HepG2 (cell line): ENCODE measurements at regions not wholly inside any gene's neighbourhood (a gene's known extent, or its start where the extent isn't known, plus 50 kb on each side); places are given as distances from the start of the nearest gene placed in this dataset.

ENCODE experiments used
- ATAC-seq: fragments of 200-7000 bp; cut with Tn5 transposase; 3 replicates; pipeline ENCODE4 v1.9.1; 2020; ENCODE audit warnings: mild to moderate bottlenecking, moderate library complexity
- BruUV-seq: library from RNA; stranded (reverse); fragments of 400-500 nt; replicated peaks from 2 replicates; lab custom pipeline; 2021; lab: Mats Ljungman, UMichigan
- CTCF ChIA-PET: fragments of 300-600 bp; formaldehyde crosslinking; extraction: SDS; loops from one replicate; lab custom pipeline; 2021; ENCODE audit warnings: low total read pairs, inconsistent platforms, low intra/inter-chr PET ratio; lab: Yijun Ruan, JAX
- POLR2A ChIA-PET: fragments of 350-600 bp; sonication (Branson Sonifier 250); formaldehyde crosslinking; loops from one replicate; lab custom pipeline; 2020; ENCODE audit warnings: antibody characterized with exemption, inconsistent platforms; lab: Yijun Ruan, JAX
- DNase-seq: peaks from one replicate; pipeline ENCODE4 v3.0.0-alpha.2; 2015; ENCODE audit warnings: low spot score
- FAIRE-seq: peaks from 3 replicates; lab custom pipeline; 2011; peaks lifted over from hg19 to GRCh38; lab: Jason Lieb, UNC
- H2AFZ ChIP-seq: one replicate; pipeline ENCODE4 v1.6.1; 2011; ENCODE audit warnings: low read length, inconsistent platforms
- H3K27ac ChIP-seq: fragments of 300-600 bp; 3 replicates; pipeline ENCODE4 v1.8.0; 2011; ENCODE audit warnings: mixed run types, mild to moderate bottlenecking, mixed read lengths, low read length, inconsistent platforms; ENCODE audit not compliant: insufficient read depth; ENCODE audit errors: extremely low read length
- H3K27me3 ChIP-seq, 2 experiments: fragments of 200-600 bp in 1 of 2; 2 replicates in 1 of 2; 3 replicates in 1 of 2; pipeline versions ENCODE4 v1.6.0 to v1.8.0; 2011; ENCODE audit warnings: low read length in 2 of 2, mild to moderate bottlenecking in 2 of 2, moderate library complexity in 2 of 2, inconsistent platforms in 1 of 2; ENCODE audit not compliant: insufficient read depth in 2 of 2, control insufficient read depth in 1 of 2
- H3K36me3 ChIP-seq, 2 experiments: fragments of 200-600 bp in 1 of 2; replicated peaks in 1 of 2; 2 replicates in 1 of 2; 3 replicates in 1 of 2; pipeline versions ENCODE4 v1.5.1 to v1.8.0; 2011; ENCODE audit warnings: low read length in 2 of 2, inconsistent platforms in 1 of 2; ENCODE audit not compliant: insufficient read depth in 2 of 2, control insufficient read depth in 1 of 2
- H3K4me1 ChIP-seq: 2 replicates; pipeline ENCODE4 v1.5.1; 2012; ENCODE audit warnings: low read length, inconsistent platforms; ENCODE audit not compliant: insufficient read depth
- H3K4me2 ChIP-seq: 2 replicates; pipeline ENCODE4 v1.6.0; 2011; ENCODE audit warnings: low read depth, low read length, inconsistent platforms
- H3K4me3 ChIP-seq, 3 experiments: fragments of 200-600 bp in 1 of 3; sonication (generic), shearing (Covaris generic) in 1 of 3; replicated peaks in 1 of 3; 2 replicates each; pipeline ENCODE4 v1.5.1; 2011 to 2016; ENCODE audit warnings: low read length in 3 of 3, inconsistent platforms in 2 of 3, low read depth in 2 of 3, mild to moderate bottlenecking in 2 of 3, control low read depth in 1 of 3, mixed read lengths in 1 of 3; ENCODE audit not compliant: insufficient read depth in 1 of 3
- H3K79me2 ChIP-seq: one replicate; pipeline ENCODE4 v1.6.1; 2011; ENCODE audit warnings: low read length, inconsistent platforms; ENCODE audit not compliant: insufficient read depth
- H3K9ac ChIP-seq: 2 replicates; pipeline ENCODE4 v1.6.0; 2011; ENCODE audit warnings: mild to moderate bottlenecking, low read depth, low read length, inconsistent platforms; ENCODE audit not compliant: insufficient read depth
- H3K9me3 ChIP-seq: 2 replicates; pipeline ENCODE4 v1.5.1; 2012; ENCODE audit warnings: mild to moderate bottlenecking, low read length
- H4K20me1 ChIP-seq: 2 replicates; pipeline ENCODE4 v1.6.0; 2011; ENCODE audit warnings: inconsistent platforms, mild to moderate bottlenecking, low read length, moderate library complexity; ENCODE audit not compliant: insufficient read depth
- CREB1 ChIP-seq, 2 experiments: fragments of 450-650 bp in 1 of 2; IDR thresholded peaks; 2 replicates each; pipeline ENCODE4 v1.6.1; 2016 to 2017; ENCODE audit warnings: control low read depth in 1 of 2, mild to moderate bottlenecking in 1 of 2, missing compliant biosample characterization in 1 of 2, missing genetic modification characterization in 1 of 2
- ELF4 ChIP-seq: sonication (generic); formaldehyde crosslinking; IDR thresholded peaks from 2 replicates; pipeline ENCODE4 v1.5.0; 2020; ENCODE audit warnings: missing genetic modification reagents, mild to moderate bottlenecking, moderate library complexity, borderline replicate concordance
- RFXAP ChIP-seq: sonication (generic); formaldehyde crosslinking; IDR thresholded peaks from 2 replicates; pipeline ENCODE4 v1.4.0; 2020; ENCODE audit warnings: missing genetic modification reagents, borderline replicate concordance
- ZNF550 ChIP-seq: sonication (generic); formaldehyde crosslinking; IDR thresholded peaks from 2 replicates; pipeline ENCODE4 v1.4.0; 2020; ENCODE audit warnings: mild to moderate bottlenecking, missing genetic modification reagents, borderline replicate concordance
- WGBS: methylation state at CpG from one replicate; pipeline ENCODE4 v1.1.6; 2017; ENCODE audit warnings: low lambda C conversion rate; 5-methylcytosine and 5-hydroxymethylcytosine counted together
- in situ Hi-C: cut with HindIII; loops from 2 replicates; pipeline ENCODE4 v1.10.0; 2017; ENCODE audit warnings: low pct_unique_long_range_greater_than_20kb; ENCODE audit not compliant: extremely low pct_ligation_motif_present
- intact Hi-C: fragments of 100-400 bp; cut with micrococcal nuclease; formaldehyde crosslinking; loops from one replicate; pipeline ENCODE4 v1.10.0; 2022; ENCODE audit not compliant: unreplicated experiment
- TF ChIP-seq, protein P1 (sequence below): sonication (generic); formaldehyde crosslinking; IDR thresholded peaks from 2 replicates; pipeline ENCODE4 v1.5.0; 2020; ENCODE audit warnings: mild to moderate bottlenecking, missing genetic modification reagents, borderline replicate concordance
- TF ChIP-seq, protein P2 (sequence below): IDR thresholded peaks from 2 replicates; pipeline ENCODE4 v1.6.1; 2016
- TF ChIP-seq, protein P3 (sequence below): sonication (generic); formaldehyde crosslinking; conservative IDR thresholded peaks from 2 replicates; pipeline ENCODE4 v1.5.0; 2020; ENCODE audit warnings: missing genetic modification reagents

DNA sequence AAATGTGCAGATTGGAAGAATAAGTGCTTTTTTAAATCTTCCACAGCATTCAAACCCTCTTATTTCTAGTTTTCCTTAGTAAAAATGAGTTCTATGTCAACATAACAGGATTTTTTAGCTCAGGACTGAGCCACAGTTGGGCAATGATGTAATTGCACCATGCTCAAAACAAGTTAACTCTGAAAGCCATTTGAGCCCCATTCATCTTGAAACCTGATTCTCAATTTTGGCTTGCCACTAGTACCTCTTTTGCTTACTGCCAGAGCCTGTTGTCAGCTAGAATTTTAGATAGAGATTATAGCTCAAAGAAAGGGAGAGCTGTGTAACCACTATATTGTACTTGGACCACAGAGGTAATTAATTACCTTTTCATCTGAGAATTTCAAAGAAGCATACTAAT, 1028.5 kb upstream of the PHF14 start (continued):
- TF ChIP-seq, protein P1, sequence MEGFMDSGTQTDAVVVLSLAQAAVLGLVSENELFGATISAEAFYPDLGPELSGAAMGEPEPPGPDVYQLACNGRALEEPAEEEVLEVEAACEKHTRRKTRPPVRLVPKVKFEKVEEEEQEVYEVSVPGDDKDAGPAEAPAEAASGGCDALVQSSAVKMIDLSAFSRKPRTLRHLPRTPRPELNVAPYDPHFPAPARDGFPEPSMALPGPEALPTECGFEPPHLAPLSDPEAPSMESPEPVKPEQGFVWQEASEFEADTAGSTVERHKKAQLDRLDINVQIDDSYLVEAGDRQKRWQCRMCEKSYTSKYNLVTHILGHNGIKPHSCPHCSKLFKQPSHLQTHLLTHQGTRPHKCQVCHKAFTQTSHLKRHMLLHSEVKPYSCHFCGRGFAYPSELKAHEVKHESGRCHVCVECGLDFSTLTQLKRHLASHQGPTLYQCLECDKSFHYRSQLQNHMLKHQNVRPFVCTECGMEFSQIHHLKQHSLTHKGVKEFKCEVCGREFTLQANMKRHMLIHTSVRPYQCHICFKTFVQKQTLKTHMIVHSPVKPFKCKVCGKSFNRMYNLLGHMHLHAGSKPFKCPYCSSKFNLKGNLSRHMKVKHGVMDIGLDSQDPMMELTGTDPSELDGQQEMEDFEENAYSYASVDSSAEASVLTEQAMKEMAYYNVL: no peak
- no peak for TF ChIP-seq RFXAP (CRISPR knock-in tag)
- TF ChIP-seq, protein P2, sequence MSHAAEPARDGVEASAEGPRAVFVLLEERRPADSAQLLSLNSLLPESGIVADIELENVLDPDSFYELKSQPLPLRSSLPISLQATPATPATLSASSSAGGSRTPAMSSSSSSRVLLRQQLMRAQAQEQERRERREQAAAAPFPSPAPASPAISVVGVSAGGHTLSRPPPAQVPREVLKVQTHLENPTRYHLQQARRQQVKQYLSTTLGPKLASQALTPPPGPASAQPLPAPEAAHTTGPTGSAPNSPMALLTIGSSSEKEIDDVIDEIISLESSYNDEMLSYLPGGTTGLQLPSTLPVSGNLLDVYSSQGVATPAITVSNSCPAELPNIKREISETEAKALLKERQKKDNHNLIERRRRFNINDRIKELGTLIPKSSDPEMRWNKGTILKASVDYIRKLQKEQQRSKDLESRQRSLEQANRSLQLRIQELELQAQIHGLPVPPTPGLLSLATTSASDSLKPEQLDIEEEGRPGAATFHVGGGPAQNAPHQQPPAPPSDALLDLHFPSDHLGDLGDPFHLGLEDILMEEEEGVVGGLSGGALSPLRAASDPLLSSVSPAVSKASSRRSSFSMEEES (CRISPR knock-in tag): no peak
- TF ChIP-seq ELF4 (CRISPR knock-in tag): no peak
- TF ChIP-seq ZNF550 (CRISPR knock-in tag): no peak
- TF ChIP-seq, all 625 proteins: peak for 0

DNA sequence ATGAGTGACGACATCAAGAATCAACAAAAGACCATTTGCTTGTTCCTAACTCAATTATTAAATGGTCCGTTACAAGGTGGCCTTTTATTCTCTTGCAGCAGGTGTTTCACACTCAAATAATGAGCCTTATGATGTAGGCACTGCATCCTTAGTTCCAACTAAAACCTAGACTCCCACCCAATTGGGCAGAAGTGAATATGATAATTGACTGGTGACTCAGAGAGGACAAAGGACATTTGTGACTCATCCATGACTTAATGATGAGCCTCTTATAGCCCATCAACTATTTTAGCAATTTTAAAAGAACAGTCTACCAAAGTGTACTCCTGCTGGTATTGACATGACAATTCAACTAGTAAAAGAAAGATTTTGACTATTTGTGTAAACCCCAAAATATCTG, 1027.8 kb upstream of the PHF14 start:
- WGBS: 0% methylated on average over 2 of the region's 2 CpGs
- Histone ChIP-seq H2AFZ (no peak overlapping the region), H3K4me1 (no peaks in the 10 kb centered on the region), H3K9ac (no peak overlapping the region), H3K4me3 (no peak overlapping the region), H3K79me2 (no peaks in the 10 kb centered on the region), H3K27ac (no peak overlapping the region), H4K20me1 (no peaks in the 10 kb centered on the region), H3K36me3 (no peaks in the 10 kb centered on the region), H3K27me3 (no peaks in the 10 kb centered on the region), H3K9me3 (peaks cover 63% of the 10 kb centered on the region), H3K4me2 (no peak overlapping the region)
- ATAC-seq: no peak
- ChIA-PET POLR2A (no interaction called here), CTCF (no interaction called here)
- no TSS peak for BruUV-seq
- TF ChIP-seq, protein P3, sequence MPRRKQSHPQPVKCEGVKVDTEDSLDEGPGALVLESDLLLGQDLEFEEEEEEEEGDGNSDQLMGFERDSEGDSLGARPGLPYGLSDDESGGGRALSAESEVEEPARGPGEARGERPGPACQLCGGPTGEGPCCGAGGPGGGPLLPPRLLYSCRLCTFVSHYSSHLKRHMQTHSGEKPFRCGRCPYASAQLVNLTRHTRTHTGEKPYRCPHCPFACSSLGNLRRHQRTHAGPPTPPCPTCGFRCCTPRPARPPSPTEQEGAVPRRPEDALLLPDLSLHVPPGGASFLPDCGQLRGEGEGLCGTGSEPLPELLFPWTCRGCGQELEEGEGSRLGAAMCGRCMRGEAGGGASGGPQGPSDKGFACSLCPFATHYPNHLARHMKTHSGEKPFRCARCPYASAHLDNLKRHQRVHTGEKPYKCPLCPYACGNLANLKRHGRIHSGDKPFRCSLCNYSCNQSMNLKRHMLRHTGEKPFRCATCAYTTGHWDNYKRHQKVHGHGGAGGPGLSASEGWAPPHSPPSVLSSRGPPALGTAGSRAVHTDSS (CRISPR knock-in tag): no peak
- 0 out of 2 replicates have a peak, but pooled peaks have one; percentile 22 for TF ChIP-seq CREB1 (IDR thresholded peaks at IDR 0.05)
- TF ChIP-seq CREB1 (CRISPR knock-in tag; IDR thresholded peaks at IDR 0.05): no peak
- in situ Hi-C loops: no loop called here
- intact Hi-C loops: no loop called here
- DNase-seq: no peak
- FAIRE-seq: no peak
